Liver (tissue), 8 donors: ENCODE measurements at regions not wholly inside any gene's neighbourhood (a gene's known extent, or its start where the extent isn't known, plus 50 kb on each side); places are given as distances from the start of the nearest gene placed in this dataset.
A peak's percentile ranks its signal among the peaks of the same experiment; 100 is the strongest.

ENCODE experiments used
- DNase-seq: peaks from one replicate; pipeline ENCODE4 v3.0.0-alpha.2; 2017; ENCODE audit warnings: low spot score
- H3K27ac ChIP-seq, 2 donors: one replicate each; pipeline ENCODE4 v1.7.0; 2013; ENCODE audit warnings: inconsistent platforms in 2 of 2, low read length in 2 of 2, control low read depth in 1 of 2, low read depth in 1 of 2, mild to moderate bottlenecking in 1 of 2
- H3K27me3 ChIP-seq, 4 donors: one replicate each; pipeline versions ENCODE4 v1.6.1 to v1.7.0; 2013; ENCODE audit warnings: low read length in 3 of 4, inconsistent platforms in 1 of 4, mild to moderate bottlenecking in 1 of 4, moderate library complexity in 1 of 4; ENCODE audit not compliant: control insufficient read depth in 4 of 4, insufficient read depth in 4 of 4
- H3K36me3 ChIP-seq, 4 donors: one replicate each; pipeline versions ENCODE4 v1.6.1 to v1.7.0; 2013; ENCODE audit warnings: low read length in 3 of 4, mild to moderate bottlenecking in 3 of 4, low read depth in 1 of 4, moderate library complexity in 1 of 4; ENCODE audit not compliant: control insufficient read depth in 4 of 4, insufficient read depth in 3 of 4
- H3K4me1 ChIP-seq, 4 donors: one replicate each; pipeline versions ENCODE4 v1.6.1 to v1.7.0; 2013; ENCODE audit warnings: low read length in 3 of 4, mild to moderate bottlenecking in 3 of 4, moderate library complexity in 1 of 4; ENCODE audit not compliant: control insufficient read depth in 4 of 4, insufficient read depth in 4 of 4
- H3K4me3 ChIP-seq, 3 donors: one replicate each; pipeline versions ENCODE4 v1.6.1 to v1.7.0; 2013; ENCODE audit warnings: low read length in 3 of 3, control low read depth in 1 of 3, low read depth in 1 of 3, mild to moderate bottlenecking in 1 of 3
- H3K9ac ChIP-seq, 2 donors: one replicate each; pipeline ENCODE4 v1.7.0; 2013; ENCODE audit warnings: low read length in 2 of 2, mild to moderate bottlenecking in 2 of 2, moderate library complexity in 2 of 2, control low read depth in 1 of 2, low read depth in 1 of 2
- H3K9me3 ChIP-seq, 4 donors: one replicate each; pipeline versions ENCODE4 v1.6.1 to v1.7.0; 2013; ENCODE audit warnings: low read length in 3 of 4; ENCODE audit not compliant: control insufficient read depth in 4 of 4
- EGR1 ChIP-seq, 2 donors: IDR thresholded peaks; 2 replicates each; pipeline ENCODE4 v1.6.1; 2016 to 2018; ENCODE audit warnings: antibody characterized with exemption in 2 of 2, low read depth in 2 of 2
- FOXA1 ChIP-seq: IDR thresholded peaks from 2 replicates; pipeline ENCODE4 v1.6.1; 2016; ENCODE audit warnings: antibody characterized with exemption
- FOXA2 ChIP-seq: IDR thresholded peaks from 2 replicates; pipeline ENCODE4 v1.6.1; 2016; ENCODE audit warnings: antibody characterized with exemption
- GABPA ChIP-seq, 2 donors: IDR thresholded peaks in 1 of 2; conservative IDR thresholded peaks in 1 of 2; 2 replicates each; pipeline ENCODE4 v1.6.1; 2016; ENCODE audit warnings: antibody characterized with exemption in 2 of 2, mild to moderate bottlenecking in 1 of 2, moderate library complexity in 1 of 2
- HNF4A ChIP-seq, 2 donors: conservative IDR thresholded peaks; 2 replicates each; pipeline ENCODE4 v1.6.1; 2016; ENCODE audit warnings: antibody characterized with exemption in 2 of 2, mild to moderate bottlenecking in 2 of 2
- HNF4G ChIP-seq: IDR thresholded peaks from 2 replicates; pipeline ENCODE4 v1.6.1; 2016; ENCODE audit warnings: antibody characterized with exemption
- JUND ChIP-seq, 2 donors: IDR thresholded peaks; 2 replicates each; pipeline ENCODE4 v1.6.1; 2016; ENCODE audit warnings: antibody characterized with exemption in 2 of 2
- NR2F2 ChIP-seq: IDR thresholded peaks from 2 replicates; pipeline ENCODE4 v1.6.1; 2016; ENCODE audit warnings: antibody characterized with exemption
- RAD21 ChIP-seq, 2 donors: IDR thresholded peaks; 2 replicates each; pipeline ENCODE4 v1.6.1; 2016; ENCODE audit warnings: antibody characterized with exemption in 2 of 2, mild to moderate bottlenecking in 2 of 2
- RXRA ChIP-seq, 2 donors: IDR thresholded peaks; 2 replicates each; pipeline ENCODE4 v1.6.1; 2017 to 2018; ENCODE audit warnings: antibody characterized with exemption in 2 of 2, mild to moderate bottlenecking in 1 of 2
- SP1 ChIP-seq: IDR thresholded peaks from 2 replicates; pipeline ENCODE4 v1.6.1; 2018; ENCODE audit warnings: antibody characterized with exemption, mild to moderate bottlenecking
- TAF1 ChIP-seq: conservative IDR thresholded peaks from 2 replicates; pipeline ENCODE4 v1.6.1; 2016; ENCODE audit warnings: antibody characterized with exemption, mild to moderate bottlenecking
- YY1 ChIP-seq: IDR thresholded peaks from 2 replicates; pipeline ENCODE4 v1.6.1; 2016; ENCODE audit warnings: antibody characterized with exemption, mild to moderate bottlenecking
- WGBS: extraction: QIAGEN DNeasy Blood & Tissue Kit; methylation state at CpG from one replicate; pipeline ENCODE4 v1.1.7; 2013; 5-methylcytosine and 5-hydroxymethylcytosine counted together
- TF ChIP-seq, protein P1 (sequence below): IDR thresholded peaks from 2 replicates; pipeline ENCODE4 v1.6.1; 2016; ENCODE audit warnings: antibody characterized with exemption, mild to moderate bottlenecking
- TF ChIP-seq, protein P2 (sequence below): fragments of 150-350 bp; IDR thresholded peaks from 2 replicates; pipeline ENCODE4 v1.5.1; 2017; ENCODE audit warnings: improper control_type of control experiment, low read depth, low read length; ENCODE audit not compliant: missing input control
- TF ChIP-seq, protein P3 (sequence below): IDR thresholded peaks from 2 replicates; pipeline ENCODE4 v1.6.1; 2016; ENCODE audit warnings: antibody characterized with exemption
- TF ChIP-seq, protein P4 (sequence below): IDR thresholded peaks from 2 replicates; pipeline ENCODE4 v1.6.1; 2016; ENCODE audit warnings: antibody characterized with exemption
- TF ChIP-seq, protein P5 (sequence below): IDR thresholded peaks from 2 replicates; pipeline ENCODE4 v1.6.1; 2016; ENCODE audit warnings: antibody characterized with exemption
- donor health status: healthy.
- donor health status: healthy.
- donor health status: healthy.
- donor health status: healthy.
- donor health status: healthy.

DNA sequence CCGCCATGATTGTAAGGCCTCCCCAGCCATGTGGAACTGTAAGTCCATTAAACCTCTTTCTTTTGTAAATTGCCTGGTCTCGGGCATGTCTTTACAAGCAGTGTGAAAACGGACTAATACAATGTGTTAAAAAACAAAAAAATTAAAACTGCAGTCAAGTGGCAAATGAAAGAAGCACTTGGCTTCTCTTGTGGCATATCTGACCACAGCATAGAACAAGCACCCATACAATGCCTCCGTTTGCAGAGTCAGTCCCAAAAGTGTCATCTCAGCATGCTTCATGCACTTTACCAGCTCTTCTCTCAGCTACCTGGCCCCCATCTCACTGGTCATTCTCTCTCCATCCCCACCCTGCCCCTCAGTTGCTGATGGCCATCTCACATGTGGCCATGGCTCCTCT lies 51.1 kb upstream of the DAPK1 start:
- 88% methylated on average over 4 of the region's 4 CpGs for WGBS
- TF ChIP-seq TAF1 (no peak), RXRA (IDR thresholded peaks at IDR 0.05) (no peak), HNF4G (no peak), SP1 (no peak), GABPA (IDR thresholded peaks at IDR 0.05 in 1 of 2, conservative IDR thresholded peaks at IDR 0.05 in 1 of 2) (no peak), YY1 (no peak), RAD21 (IDR thresholded peaks at IDR 0.05) (no peak), NR2F2 (no peak), EGR1 (IDR thresholded peaks at IDR 0.05; ENCODE audit: low read depth in 2 of 2) (no peak)
- TF ChIP-seq, protein P1, sequence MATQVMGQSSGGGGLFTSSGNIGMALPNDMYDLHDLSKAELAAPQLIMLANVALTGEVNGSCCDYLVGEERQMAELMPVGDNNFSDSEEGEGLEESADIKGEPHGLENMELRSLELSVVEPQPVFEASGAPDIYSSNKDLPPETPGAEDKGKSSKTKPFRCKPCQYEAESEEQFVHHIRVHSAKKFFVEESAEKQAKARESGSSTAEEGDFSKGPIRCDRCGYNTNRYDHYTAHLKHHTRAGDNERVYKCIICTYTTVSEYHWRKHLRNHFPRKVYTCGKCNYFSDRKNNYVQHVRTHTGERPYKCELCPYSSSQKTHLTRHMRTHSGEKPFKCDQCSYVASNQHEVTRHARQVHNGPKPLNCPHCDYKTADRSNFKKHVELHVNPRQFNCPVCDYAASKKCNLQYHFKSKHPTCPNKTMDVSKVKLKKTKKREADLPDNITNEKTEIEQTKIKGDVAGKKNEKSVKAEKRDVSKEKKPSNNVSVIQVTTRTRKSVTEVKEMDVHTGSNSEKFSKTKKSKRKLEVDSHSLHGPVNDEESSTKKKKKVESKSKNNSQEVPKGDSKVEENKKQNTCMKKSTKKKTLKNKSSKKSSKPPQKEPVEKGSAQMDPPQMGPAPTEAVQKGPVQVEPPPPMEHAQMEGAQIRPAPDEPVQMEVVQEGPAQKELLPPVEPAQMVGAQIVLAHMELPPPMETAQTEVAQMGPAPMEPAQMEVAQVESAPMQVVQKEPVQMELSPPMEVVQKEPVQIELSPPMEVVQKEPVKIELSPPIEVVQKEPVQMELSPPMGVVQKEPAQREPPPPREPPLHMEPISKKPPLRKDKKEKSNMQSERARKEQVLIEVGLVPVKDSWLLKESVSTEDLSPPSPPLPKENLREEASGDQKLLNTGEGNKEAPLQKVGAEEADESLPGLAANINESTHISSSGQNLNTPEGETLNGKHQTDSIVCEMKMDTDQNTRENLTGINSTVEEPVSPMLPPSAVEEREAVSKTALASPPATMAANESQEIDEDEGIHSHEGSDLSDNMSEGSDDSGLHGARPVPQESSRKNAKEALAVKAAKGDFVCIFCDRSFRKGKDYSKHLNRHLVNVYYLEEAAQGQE, result no peak

DNA sequence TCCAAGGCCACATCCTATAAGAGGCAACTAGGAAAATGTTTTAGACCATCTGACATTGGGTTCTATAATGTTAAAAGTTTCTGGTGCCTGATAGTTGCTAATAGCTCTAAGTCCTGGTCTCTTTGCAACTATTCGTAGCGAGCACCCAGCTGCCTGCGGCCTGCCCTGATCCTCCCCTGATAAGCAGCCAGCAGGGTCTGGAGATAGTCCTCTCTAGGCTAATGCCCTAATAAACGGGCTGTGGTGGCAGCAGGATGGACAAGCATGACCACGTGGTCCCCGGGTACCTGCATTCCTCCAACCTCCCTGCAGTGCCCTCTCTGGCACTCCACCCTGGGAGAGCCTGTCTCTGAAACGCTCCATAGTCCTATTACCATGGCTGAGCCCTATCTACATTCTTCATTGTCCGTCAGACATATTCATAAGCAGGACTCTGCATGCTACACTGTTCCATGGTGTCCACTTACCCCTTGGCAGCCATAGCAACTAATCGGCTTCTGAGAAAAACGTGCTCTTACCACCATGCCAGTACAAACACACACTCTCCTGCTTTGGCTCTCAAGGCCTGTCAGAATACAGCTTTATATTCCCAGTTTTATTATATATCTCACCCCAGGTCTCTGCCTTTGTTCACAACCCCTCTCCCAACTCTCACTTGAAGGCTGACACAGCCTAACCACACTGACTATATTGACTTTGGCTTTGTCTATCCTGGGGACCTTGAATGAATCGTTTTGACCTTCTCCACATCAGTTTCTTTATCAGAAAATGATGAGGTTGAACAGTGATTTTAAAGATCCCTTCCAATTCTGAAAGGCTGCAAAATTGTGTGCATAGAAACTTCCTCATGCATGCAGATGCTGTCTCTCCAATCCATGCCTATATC lies 49.9 kb upstream of the DAPK1 start:
- H3K4me1 ChIP-seq, result peaks cover 0 to 4% (median 0%) of the 10 kb centered on the region in 4 donors
- 81% methylated on average over 11 of the region's 11 CpGs for WGBS
- H3K9ac ChIP-seq, result no peak overlapping the region
- H3K36me3 ChIP-seq, result no peaks in the 10 kb centered on the region
- H3K27me3 ChIP-seq, result no peaks in the 10 kb centered on the region
- H3K9me3 ChIP-seq, result no peaks in the 10 kb centered on the region
- TF ChIP-seq YY1 (no peak), TAF1 (no peak), SP1 (no peak), HNF4A (conservative IDR thresholded peaks at IDR 0.05) (no peak), RXRA (IDR thresholded peaks at IDR 0.05) (no peak), RAD21 (IDR thresholded peaks at IDR 0.05) (no peak), HNF4G (no peak), EGR1 (IDR thresholded peaks at IDR 0.05; ENCODE audit: low read depth in 2 of 2) (no peak), JUND (IDR thresholded peaks at IDR 0.05) (no peak), FOXA2 (no peak), NR2F2 (no peak), FOXA1 (no peak), GABPA (IDR thresholded peaks at IDR 0.05 in 1 of 2, conservative IDR thresholded peaks at IDR 0.05 in 1 of 2) (no peak)
- TF ChIP-seq, protein P2, sequence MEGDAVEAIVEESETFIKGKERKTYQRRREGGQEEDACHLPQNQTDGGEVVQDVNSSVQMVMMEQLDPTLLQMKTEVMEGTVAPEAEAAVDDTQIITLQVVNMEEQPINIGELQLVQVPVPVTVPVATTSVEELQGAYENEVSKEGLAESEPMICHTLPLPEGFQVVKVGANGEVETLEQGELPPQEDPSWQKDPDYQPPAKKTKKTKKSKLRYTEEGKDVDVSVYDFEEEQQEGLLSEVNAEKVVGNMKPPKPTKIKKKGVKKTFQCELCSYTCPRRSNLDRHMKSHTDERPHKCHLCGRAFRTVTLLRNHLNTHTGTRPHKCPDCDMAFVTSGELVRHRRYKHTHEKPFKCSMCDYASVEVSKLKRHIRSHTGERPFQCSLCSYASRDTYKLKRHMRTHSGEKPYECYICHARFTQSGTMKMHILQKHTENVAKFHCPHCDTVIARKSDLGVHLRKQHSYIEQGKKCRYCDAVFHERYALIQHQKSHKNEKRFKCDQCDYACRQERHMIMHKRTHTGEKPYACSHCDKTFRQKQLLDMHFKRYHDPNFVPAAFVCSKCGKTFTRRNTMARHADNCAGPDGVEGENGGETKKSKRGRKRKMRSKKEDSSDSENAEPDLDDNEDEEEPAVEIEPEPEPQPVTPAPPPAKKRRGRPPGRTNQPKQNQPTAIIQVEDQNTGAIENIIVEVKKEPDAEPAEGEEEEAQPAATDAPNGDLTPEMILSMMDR, result no peak
- TF ChIP-seq, protein P3, sequence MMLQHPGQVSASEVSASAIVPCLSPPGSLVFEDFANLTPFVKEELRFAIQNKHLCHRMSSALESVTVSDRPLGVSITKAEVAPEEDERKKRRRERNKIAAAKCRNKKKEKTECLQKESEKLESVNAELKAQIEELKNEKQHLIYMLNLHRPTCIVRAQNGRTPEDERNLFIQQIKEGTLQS, result no peak
- TF ChIP-seq, protein P4, sequence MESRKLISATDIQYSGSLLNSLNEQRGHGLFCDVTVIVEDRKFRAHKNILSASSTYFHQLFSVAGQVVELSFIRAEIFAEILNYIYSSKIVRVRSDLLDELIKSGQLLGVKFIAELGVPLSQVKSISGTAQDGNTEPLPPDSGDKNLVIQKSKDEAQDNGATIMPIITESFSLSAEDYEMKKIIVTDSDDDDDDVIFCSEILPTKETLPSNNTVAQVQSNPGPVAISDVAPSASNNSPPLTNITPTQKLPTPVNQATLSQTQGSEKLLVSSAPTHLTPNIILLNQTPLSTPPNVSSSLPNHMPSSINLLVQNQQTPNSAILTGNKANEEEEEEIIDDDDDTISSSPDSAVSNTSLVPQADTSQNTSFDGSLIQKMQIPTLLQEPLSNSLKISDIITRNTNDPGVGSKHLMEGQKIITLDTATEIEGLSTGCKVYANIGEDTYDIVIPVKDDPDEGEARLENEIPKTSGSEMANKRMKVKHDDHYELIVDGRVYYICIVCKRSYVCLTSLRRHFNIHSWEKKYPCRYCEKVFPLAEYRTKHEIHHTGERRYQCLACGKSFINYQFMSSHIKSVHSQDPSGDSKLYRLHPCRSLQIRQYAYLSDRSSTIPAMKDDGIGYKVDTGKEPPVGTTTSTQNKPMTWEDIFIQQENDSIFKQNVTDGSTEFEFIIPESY, result no peak
- TF ChIP-seq, protein P5, sequence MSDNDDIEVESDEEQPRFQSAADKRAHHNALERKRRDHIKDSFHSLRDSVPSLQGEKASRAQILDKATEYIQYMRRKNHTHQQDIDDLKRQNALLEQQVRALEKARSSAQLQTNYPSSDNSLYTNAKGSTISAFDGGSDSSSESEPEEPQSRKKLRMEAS, result no peak
- TF ChIP-seq, protein P1, result no peak
- no peak overlapping the region for H3K4me3 ChIP-seq
- DNase-seq, result peak; percentile 34
- H3K27ac ChIP-seq, result no peak overlapping the region

More for the DNA sequence above, 51.1 kb upstream of the DAPK1 start:
- Histone ChIP-seq H3K9ac (no peak overlapping the region), H3K4me1 (peaks cover 0 to 4% (median 0%) of the 10 kb centered on the region in 4 donors), H3K36me3 (no peaks in the 10 kb centered on the region), H3K27ac (no peak overlapping the region), H3K9me3 (no peaks in the 10 kb centered on the region), H3K4me3 (no peak overlapping the region), H3K27me3 (no peaks in the 10 kb centered on the region)
- DNase-seq, result no peak
